HUDEP-2 (cell line): ENCODE measurements at regions not wholly inside any gene's neighbourhood (a gene's known extent, or its start where the extent isn't known, plus 50 kb on each side); places are given as distances from the start of the nearest gene placed in this dataset.
"Not testable (repeated sequence)": the region's sequence is repeated elsewhere in the genome, so short reads cannot be mapped to it uniquely, and the experiment has no call there.

Source experiments
- DNase-seq, 76 experiments: peaks; one replicate each; lab custom pipeline; 2025; ENCODE audit not compliant: unreplicated experiment in 76 of 76; lab: John Stamatoyannopoulos, UW

- DNase-seq: no peak
These were observed 1660.3 kb upstream of the LRRTM3 start for GRCh38 chr10:65265451-65265954.

GRCh38 chr10:65269551-65269950 is 1656.3 kb upstream of the LRRTM3 start:
- not testable (repeated sequence) for DNase-seq

GRCh38 chr10:65270969-65271368 is 1654.9 kb upstream of the LRRTM3 start:
- no peak for DNase-seq

- no peak for DNase-seq
These were observed 1652.7 kb upstream of the LRRTM3 start for GRCh38 chr10:65273115-65273514.

- no peak for DNase-seq
These were observed 1650.5 kb upstream of the LRRTM3 start for GRCh38 chr10:65275296-65275695.

GRCh38 chr10:65284495-65285041 is 1641.3 kb upstream of the LRRTM3 start:
- no peak for DNase-seq

GRCh38 chr10:65285726-65286125 is 1640.1 kb upstream of the LRRTM3 start:
- DNase-seq: not testable (repeated sequence)

GRCh38 chr10:65291286-65291685 is 1634.5 kb upstream of the LRRTM3 start:
- no peak for DNase-seq

- no peak for DNase-seq
These were observed 1633.3 kb upstream of the LRRTM3 start for GRCh38 chr10:65292551-65292950.

GRCh38 chr10:65294329-65294728 is 1631.5 kb upstream of the LRRTM3 start:
- DNase-seq: no peak

GRCh38 chr10:65301181-65301580 is 1624.7 kb upstream of the LRRTM3 start:
- no peak for DNase-seq

GRCh38 chr10:65306201-65306600 is 1619.6 kb upstream of the LRRTM3 start:
- DNase-seq: no peak

GRCh38 chr10:65312876-65313275 is 1613.0 kb upstream of the LRRTM3 start:
- no peak for DNase-seq

GRCh38 chr10:65313406-65313805 is 1612.4 kb upstream of the LRRTM3 start:
- DNase-seq: no peak

GRCh38 chr10:65314253-65314652 is 1611.6 kb upstream of the LRRTM3 start:
- no peak for DNase-seq

- no peak for DNase-seq
These were observed 1606.3 kb upstream of the LRRTM3 start for GRCh38 chr10:65319493-65319892.

GRCh38 chr10:65320236-65321026 is 1605.4 kb upstream of the LRRTM3 start:
- no peak for DNase-seq

- no peak for DNase-seq
These were observed 1602.0 kb upstream of the LRRTM3 start for GRCh38 chr10:65323802-65324201.

GRCh38 chr10:65325913-65326312 is 1599.9 kb upstream of the LRRTM3 start:
- DNase-seq: no peak

- DNase-seq: no peak
These were observed 1597.3 kb upstream of the LRRTM3 start for GRCh38 chr10:65328486-65328885.

- no peak for DNase-seq
These were observed 1590.5 kb upstream of the LRRTM3 start for GRCh38 chr10:65335311-65335710.

- no peak for DNase-seq
These were observed 1585.5 kb upstream of the LRRTM3 start for GRCh38 chr10:65340340-65340739.
